HG03342 (cell line): ENCODE measurements at regions not wholly inside any gene's neighbourhood (a gene's known extent, or its start where the extent isn't known, plus 50 kb on each side); places are given as distances from the start of the nearest gene placed in this dataset.

Experiments
- ATAC-seq: cut with Tn5 transposase; IDR thresholded peaks from one replicate; pipeline ENCODE4 v1.9.1; 2021; ENCODE audit warnings: mild to moderate bottlenecking, moderate library complexity; ENCODE audit not compliant: unreplicated experiment

DNA sequence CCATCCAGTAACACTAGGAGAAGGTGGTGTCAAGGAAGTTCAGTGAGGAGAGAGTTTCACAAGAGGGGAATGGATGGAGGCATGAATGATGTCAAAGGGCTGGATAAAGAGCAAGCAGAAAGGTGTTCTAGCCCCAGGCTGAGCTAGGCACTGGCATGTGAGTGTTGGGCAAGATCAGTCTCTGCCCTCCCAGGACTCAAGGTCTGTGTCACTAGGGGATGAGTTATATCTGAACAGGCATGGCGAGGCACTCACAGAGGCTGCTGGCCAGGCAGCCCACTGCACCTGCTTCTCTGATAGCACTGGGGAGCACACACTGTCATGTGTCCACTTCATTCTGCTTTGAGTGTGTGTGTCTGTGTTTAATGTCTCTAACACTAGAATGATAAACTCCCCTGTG, 903.8 kb downstream of the BCL11B start:
- no peak for ATAC-seq

DNA sequence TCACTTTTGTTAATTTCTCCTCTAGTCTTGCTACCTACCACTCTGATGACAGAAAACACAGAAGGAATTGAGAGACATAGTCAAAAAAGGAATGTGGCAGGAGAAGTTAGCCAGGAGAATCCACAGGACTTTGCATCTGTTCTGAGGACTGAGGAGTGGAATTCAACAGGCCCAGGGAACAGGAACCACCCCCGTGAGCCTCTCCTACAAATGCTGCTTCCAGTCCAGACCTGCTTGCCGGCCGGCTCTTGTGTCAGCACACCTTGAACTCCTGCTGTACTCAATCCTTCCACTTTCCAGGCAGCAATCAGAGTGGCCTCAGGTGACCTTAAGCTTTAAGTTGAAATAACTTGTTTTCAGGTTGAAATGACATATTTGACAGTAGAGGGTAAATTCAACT, 903.1 kb downstream of the BCL11B start:
- ATAC-seq, result no peak

DNA sequence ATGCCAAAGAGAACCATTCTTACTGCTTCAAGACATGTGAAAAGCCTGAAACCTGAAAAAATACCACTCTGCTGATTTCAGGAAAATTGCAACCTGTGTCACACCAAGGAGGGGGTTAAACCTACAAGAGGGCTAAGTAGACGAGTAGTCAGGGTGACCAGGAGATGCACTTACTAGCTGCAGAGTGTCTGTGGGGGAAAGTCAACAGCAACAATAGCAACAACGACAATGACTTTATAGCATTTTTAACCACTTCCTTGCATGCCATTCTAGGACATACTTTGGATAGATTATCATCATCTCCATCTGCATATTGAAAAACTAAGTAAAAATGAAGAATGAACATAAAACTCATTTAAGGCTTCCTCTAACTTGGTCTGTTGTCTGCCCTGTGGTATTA, 902.7 kb downstream of the BCL11B start:
- no peak for ATAC-seq

DNA sequence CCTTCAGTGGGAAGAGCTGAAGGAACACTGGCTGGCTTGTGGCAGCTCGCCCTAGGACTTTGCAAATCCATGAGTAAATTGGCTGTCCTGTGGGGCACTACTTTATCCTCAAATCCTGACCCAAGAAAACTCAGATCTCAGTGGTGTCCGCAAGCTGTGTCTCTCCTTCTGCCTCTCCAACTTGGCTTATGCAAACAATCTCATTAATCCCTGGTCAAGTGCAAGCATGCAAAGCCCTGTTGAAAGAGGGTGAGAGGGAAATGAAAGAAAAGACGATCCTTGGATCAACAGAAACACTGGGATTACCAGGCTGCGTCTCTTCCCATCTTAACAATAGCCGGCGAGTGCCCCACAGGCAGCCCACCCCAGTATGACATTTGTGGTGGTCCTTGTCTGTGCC, 901.6 kb downstream of the BCL11B start:
- ATAC-seq, result no peak

DNA sequence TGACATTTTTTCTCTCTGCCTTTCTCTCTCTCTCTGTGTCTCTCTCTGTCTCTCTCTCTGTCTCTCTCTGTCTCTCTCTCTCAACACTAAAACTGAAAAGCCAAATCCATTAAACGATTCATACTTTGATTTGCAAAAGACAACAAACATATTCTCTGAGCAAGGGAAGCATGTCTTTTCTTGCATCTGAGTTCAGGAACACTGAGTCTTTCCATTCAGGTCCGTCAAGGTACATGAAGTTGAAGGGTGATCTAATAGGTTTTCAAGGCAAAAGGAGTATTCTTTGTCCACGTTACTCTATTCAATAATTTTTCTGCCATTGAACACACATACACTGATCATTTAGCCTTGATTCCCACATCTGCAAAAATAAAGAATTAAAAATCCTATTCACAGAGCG, 900.9 kb downstream of the BCL11B start:
- ATAC-seq, result no peak

DNA sequence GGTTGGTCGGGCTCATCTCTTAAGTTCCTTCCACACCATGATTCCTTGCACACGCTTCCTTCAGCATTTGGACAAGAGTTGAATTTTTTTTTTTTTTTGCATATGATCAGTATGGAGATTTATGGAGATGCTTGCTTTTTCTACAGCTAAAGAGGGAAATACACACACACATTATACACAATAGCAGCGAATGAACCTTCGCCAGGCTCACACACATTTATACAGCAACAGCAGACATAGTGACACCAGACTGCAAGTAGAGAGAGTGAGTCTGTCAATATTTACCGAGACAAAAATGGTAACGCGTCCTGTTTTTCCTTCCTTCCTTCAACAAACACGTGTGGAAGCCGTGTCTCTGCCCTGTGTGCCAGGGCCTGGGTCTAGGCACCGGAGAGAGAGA, 897.9 kb downstream of the BCL11B start:
- no peak for ATAC-seq

DNA sequence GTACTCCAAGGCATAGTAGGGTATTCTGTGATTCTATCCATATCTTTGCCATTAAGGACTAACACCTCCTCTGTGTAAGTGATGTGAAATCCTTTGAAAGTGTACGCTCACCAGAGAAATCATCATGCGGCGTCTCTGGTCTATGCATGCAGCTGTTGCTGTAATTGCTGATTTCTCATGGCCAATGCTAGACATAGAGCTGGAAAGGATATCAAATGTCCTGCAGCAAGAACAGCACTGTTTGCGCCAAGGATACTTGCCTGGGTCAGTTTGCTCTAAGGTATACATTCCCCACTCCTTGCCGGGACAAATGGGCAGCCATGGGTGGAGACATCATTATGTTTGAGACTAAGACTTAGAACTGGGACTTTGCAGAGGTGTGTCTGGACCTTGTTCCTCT, 896.4 kb downstream of the BCL11B start:
- ATAC-seq, result no peak

DNA sequence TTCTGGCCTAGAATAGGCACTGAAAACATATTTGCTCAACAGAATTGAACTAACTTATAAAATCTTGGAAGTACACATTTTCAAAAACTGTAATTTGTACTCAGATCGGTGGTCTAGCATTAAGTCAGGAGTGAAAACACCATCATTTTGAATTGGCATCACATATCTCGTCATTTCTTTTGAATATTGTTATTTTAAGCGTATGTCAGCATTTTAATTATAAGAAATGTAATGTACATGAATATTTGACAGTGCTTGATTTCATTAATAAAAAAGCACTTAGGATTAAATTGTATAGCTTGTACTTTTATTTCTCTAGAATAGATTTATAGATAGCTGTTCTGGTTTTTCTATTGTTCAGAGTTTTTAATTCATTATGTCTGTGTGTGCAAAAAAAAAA, 892.2 kb downstream of the BCL11B start:
- no peak for ATAC-seq

DNA sequence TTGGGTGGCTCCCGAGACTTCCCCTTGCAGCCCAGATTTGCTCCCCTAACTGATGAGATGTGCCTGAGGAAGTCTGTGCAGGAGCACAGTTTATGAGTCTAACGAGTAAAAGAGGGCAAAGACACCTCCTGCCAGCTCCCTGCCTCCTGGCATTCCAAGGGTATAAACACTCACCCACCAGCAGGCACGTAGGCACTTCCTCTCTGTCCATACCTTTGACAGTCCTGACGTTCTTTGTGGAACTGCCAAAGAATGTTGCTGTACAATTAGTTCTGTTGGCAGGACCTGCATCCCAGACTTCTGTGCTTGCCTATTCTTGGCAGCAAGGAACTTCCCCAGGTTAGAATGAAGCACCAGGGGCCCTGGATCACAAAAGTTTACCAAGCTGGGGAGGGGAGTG, 889.3 kb downstream of the BCL11B start:
- no peak for ATAC-seq

DNA sequence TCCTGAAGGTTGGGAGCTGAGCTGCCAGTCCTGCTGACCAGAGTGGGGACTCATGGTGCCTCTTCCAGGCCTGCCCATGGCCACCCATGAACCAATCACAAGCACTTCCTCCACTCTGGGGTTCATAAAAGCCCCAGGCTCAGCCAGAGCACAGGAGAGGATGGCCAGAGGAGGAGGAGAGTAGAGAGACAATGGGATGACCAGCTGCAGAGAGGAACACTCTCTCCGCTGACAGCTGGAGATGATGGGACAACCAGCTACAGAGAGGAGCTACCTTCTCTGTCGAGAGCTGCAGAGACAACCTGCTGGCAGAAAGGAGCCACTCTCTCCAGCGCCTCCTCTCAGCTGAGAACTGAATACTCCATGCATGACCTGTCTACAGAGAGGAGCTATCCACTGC, 886.1 kb downstream of the BCL11B start:
- ATAC-seq, result no peak

DNA sequence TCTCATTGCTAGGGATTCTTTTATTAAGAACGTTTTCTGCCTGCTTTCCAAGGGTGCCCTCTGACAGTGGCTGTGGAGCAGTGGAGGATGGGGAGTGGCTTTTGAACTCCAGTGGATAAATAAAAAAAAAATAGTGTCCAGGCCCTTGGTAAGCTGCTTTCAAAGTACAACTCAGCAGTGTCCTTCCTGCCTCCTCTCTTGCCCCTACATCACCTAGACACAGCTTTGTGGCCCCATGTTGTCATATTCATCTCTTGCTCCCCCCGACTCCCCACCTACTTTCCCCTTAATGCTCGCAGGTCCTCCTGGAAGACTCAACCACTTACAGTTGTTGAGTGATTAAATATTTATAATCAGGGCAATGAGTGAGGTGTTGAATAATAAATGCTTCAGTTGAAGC, 880.9 kb downstream of the BCL11B start:
- no peak for ATAC-seq

DNA sequence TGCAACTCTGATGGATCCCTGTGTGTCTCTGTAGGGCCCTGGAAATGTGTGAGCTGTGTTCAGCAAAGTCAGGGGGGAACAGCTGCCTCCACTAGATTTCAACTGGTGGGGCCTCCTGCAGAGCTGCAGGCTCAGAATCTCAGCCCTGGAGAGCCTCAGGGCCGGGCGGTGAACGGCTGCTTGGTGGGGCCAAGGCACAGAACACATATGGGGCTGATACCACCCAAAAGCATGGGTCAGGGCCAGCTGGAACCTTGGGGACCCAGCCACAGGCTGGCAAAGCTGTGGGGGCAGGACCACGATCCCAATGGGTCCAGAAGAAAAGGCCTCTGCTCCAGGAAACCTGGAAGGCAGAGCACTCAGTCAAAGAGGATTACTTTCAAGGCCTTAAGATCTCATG, 878.5 kb downstream of the BCL11B start:
- no peak for ATAC-seq

DNA sequence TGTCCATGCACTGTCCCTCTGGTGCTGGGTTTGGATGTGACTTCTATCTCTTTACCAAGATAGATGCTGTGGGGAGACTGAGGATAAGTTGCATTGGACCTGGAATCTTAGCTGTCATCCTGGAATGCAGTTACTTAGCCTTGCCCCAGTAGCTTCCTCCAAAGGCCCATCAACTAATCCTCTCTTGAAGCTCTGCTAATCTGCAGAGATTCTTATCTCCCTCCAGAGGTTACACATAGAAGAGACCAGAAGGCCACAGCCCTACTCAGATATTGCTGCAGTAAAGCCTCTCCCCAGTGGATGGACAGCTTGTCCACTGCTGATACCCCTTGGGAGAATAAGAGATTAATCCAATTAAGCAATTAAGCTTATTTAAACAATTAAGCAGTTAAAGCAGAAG, 867.2 kb downstream of the BCL11B start:
- ATAC-seq, result no peak

DNA sequence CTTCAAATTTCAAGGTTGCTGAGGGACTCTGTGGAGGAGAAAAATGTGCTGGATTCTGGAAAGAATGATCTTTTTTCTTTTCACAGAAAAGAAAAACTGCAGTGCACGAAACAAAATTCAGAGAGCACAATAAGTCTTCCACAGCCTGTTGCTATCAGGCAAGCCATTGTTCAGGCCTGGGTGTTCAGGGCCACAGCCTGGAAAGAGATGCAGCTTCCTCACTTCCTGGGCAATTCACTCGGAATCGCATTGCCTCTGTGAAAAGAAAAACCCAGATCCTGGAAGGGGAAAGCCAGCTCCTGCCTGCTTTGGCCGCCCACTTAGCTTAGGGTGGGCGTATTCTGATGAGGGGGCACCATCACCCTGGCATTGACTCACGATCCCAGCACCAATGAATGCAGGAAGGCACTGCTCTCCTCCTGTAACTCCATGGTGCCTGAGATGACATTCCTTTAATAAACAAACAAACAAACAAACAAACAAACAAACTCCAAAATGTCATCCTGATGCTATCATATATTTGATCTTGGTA, 863.9 kb downstream of the BCL11B start:
- ATAC-seq, result no peak

DNA sequence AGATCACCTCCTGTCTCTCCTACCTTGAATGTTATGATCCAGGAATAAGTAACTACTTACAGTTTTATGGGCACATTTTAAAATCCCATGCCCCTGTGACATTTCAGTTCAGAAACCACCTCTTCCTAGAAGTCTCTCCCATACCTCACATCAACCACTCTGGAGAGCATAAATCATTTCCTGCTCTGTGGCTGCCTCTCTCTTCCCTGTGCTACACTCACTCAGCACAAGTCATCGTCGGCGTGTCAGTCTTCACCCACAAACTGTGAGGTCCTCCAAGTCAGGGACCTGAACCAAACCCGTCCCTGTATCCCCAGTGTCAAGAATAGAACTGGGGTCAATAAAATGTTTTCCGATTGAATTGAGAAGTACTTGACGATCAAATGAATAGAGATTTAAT, 863.3 kb downstream of the BCL11B start:
- no peak for ATAC-seq

DNA sequence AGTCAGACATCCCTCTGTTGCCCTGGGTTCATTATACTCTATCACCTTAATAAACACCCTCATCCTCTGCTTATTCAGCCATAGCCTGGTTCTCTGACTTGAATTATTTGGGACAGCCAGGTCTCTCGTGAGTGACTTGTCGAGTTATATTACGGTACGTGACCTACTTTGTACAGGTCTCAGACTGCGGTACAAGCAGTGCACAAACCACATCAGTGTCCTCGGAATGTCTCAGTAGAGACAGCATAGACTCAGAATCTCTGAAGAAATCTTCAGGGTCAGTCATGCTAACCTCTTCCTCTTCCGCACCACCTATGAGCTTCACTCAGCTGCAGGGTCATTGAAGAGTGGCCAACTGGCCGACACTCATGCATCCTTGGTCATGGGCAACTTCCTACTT, 860.8 kb downstream of the BCL11B start:
- ATAC-seq, result no peak

DNA sequence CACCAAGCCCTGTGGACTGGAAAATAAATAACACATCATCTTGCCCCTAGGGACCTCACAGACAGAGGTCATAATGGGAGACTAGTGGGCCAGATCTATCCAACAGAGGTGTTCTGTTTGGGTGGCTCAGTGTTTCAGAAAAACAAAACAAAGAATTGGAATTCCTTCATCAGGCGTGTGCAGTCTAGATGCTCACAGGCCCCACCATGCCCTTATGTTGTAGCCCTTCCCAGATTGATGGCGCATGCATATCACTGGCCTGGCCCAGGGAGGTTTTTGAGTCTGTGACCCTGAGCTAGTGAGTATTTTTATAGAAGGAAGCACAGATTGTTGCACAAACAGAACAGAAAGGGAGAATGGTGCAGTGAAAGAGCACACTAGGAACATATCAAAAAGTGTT, 859.6 kb downstream of the BCL11B start:
- ATAC-seq, result no peak

DNA sequence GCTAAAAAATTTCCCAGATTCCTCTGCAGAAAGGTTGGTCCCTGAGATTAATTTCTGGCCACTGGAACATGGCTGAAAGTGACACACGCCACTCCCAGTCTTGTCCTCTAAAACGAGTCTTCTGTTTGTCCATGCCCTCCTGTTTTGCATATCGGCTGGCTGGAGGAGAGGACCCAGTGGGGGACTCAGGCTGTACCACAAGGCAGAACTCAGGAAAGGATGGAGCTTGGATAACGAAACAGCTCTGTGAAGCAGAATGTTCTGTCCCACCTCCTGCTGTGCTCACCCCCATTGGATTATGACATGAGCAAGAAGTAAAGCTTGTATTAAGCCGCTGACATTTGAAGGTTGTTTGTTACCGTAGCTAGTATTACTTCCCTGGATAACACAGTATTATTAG, 856.2 kb downstream of the BCL11B start:
- no peak for ATAC-seq

DNA sequence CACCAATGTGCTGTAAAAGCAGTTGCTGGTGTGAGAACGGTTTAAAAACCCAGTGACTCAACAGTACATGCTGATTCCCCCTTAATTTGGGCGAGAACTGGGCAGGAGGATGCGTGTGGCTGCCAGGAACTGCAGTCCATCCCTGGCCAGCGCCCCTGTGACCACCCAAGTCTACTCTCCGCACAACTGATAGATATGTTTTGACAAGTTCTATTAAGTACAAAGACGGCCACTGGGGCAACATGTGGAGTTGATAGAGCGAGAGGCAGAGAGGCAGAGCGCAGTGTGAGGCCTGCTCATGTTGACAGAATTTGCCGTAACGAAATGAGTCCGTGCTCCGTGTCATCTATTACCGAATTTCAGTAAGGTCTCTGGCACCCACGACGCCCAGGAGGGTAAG, 855.0 kb downstream of the BCL11B start:
- no peak for ATAC-seq

DNA sequence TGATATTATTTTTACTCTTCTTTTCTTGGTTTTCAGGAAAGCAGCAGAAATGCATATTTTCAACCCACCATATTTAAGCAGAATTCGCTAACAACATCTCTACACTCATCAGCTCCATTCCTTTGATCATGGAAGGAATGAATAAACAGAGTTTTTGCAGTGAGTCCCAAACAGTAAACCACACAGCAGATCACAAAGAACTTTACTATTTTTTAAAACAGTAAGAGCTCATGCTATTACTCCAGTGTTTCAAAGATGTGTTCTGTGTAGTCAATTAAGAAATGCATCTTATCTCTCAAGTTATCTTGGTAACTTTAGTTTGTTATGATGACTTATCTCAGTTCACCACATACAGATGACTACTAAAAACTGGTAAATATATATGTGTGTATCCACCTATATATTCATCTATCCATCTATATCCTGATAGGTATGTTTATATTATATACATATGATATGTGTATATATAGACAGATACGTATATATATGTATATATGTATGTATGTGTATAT, 843.5 kb downstream of the BCL11B start:
- ATAC-seq, result no peak

DNA sequence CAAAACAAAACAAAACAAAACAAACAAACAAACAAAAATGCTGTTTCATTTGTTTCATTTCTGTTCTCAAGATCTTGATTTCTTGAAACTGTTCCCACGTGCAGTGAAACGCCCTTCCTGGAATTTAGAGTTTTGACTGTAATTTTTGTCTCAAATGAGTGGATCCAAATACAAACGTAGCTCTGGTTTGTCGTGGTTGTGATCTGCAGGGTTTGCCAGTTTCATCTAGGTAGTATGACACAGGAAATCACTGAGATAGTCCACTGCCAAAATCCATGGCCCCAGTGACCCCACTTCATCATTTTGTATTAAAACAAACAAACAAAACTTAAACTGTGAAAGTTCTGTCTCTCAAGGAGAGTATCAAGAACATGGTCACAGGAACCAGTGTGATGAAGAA, 838.6 kb downstream of the BCL11B start:
- ATAC-seq, result no peak

DNA sequence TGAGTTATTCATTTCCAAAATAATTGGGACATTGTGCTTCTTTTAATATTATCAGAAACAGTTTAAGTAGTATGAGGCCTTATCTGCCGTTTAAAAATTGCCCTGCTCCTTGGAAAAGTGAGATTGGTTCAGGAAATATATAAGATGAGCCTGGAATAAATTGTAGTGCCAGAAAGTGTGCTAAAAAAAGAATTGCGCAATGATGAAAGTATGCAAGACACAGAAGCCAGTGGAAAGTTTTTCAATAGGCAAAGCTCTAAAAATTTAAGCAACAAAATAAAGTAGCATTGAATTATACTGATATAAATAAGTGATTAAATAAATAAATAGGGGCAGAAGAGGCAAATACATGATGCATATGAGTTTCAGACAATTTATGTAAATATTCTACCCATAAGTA, 834.9 kb downstream of the BCL11B start:
- no peak for ATAC-seq

DNA sequence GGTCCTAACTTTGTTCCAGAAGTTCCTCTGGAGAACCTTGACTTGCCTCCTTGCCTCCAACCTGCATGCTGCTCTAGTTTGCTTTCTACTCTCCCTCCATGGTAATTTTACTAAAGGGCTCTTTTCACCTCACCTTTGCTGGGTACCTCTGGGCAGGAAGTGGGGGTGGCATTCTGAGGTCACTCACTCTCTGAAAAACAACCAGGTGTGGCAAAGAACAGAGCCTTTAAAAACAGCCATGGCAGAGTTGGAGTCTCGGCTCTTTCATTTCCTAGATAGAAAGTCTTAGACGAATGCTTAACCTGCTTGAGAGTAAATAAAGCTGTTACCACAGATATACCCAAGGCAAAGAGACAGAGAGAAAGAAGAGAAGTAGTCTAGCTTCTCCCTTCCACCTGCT, 827.9 kb downstream of the BCL11B start:
- ATAC-seq, result no peak

DNA sequence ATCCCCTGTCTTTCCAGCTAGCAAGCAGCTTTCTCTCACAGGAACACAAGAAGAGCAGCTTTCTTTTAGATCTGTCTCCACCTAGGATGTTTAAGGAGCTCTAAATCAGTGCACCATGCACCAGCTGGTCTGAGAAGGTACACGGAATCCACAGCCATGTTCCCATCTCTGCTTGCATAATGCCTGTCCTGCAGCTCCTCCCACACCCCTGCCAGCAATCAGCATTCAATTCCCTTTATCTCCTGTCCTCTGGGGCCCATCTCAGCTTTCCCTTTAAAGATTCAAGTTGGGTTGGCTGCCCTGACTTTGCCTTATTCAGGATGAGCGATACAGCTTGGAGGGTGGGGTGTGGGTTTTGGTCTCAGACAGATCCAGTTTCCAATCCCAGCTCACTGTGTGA, 826.3 kb downstream of the BCL11B start:
- ATAC-seq, result no peak
